BLaER1 (cell line): ENCODE measurements at regions not wholly inside any gene's neighbourhood (a gene's known extent, or its start where the extent isn't known, plus 50 kb on each side); places are given as distances from the start of the nearest gene placed in this dataset.

Experiments used
- H3K27ac ChIP-seq: shearing (Covaris generic); formaldehyde crosslinking; 2 replicates; pipeline ENCODE4 v1.8.1; 2022
- H3K27me3 ChIP-seq: shearing (Covaris generic); formaldehyde crosslinking; 2 replicates; pipeline ENCODE4 v1.8.1; 2022
- H3K36me3 ChIP-seq: shearing (Covaris generic); formaldehyde crosslinking; 2 replicates; pipeline ENCODE4 v1.8.1; 2022
- H3K4me1 ChIP-seq: shearing (Covaris generic); formaldehyde crosslinking; 2 replicates; pipeline ENCODE4 v1.8.1; 2022
- H3K4me2 ChIP-seq: shearing (Covaris generic); formaldehyde crosslinking; 2 replicates; pipeline ENCODE4 v1.8.1; 2022
- H3K4me3 ChIP-seq: shearing (Covaris generic); formaldehyde crosslinking; 2 replicates; pipeline ENCODE4 v1.8.1; 2022
- H3K9ac ChIP-seq: shearing (Covaris generic); formaldehyde crosslinking; 2 replicates; pipeline ENCODE4 v1.8.1; 2022
- H3K9me3 ChIP-seq: shearing (Covaris generic); formaldehyde crosslinking; 2 replicates; pipeline ENCODE4 v1.8.1; 2022
- H4K20me1 ChIP-seq: shearing (Covaris generic); formaldehyde crosslinking; 2 replicates; pipeline ENCODE4 v1.8.1; 2022
- Cebpa-rat ChIP-seq: shearing (Covaris generic); IDR thresholded peaks from 2 replicates; pipeline ENCODE4 v1.8.1; 2022

DNA sequence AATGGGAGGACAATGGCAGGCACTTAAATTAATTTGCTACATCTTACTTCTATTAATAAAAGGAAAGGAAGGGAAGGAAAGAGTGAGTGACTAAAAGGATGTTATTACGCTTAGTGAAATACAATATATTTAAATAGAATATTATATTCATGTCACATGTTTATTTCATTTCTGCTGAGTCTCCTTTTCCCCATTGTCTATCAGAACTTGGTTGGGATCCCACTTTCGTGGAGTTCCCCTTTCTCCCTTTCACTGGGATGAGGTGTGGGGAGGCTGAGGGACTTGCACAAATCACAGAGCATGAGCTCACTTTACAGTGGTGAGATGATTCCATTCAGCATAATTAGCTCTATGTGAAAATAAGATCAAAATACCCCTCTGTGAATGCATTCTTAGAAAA lies 730.6 kb downstream of the TSN start:
- Histone ChIP-seq H3K9ac (no peak overlapping the region), H3K4me2 (no peak overlapping the region), H3K4me1 (peaks cover 26% of the 10 kb centered on the region), H3K4me3 (no peak overlapping the region), H3K9me3 (no peaks in the 10 kb centered on the region), H3K36me3 (no peaks in the 10 kb centered on the region), H3K27ac (no peak overlapping the region), H4K20me1 (no peaks in the 10 kb centered on the region), H3K27me3 (no peaks in the 10 kb centered on the region)
- TF ChIP-seq Cebpa-rat: no peak

GRCh38 chr2:122486705-122487415 lies 731.4 kb downstream of the TSN start:
- Histone ChIP-seq H3K4me1 (peaks cover 29% of the 10 kb centered on the region), H3K4me2 (no peak overlapping the region), H3K36me3 (no peaks in the 10 kb centered on the region), H3K9ac (no peak overlapping the region), H3K27ac (no peak overlapping the region), H4K20me1 (no peaks in the 10 kb centered on the region), H3K4me3 (no peak overlapping the region), H3K27me3 (no peaks in the 10 kb centered on the region), H3K9me3 (no peaks in the 10 kb centered on the region)
- no peak for TF ChIP-seq Cebpa-rat

- no peaks in the 10 kb centered on the region for H3K36me3 ChIP-seq
- no peak overlapping the region for H3K9ac ChIP-seq
- H3K4me2 ChIP-seq: peak overlapping the region; percentile 73
- H3K4me3 ChIP-seq: no peak overlapping the region
- H3K27me3 ChIP-seq: no peaks in the 10 kb centered on the region
- peaks cover 27% of the 10 kb centered on the region for H3K4me1 ChIP-seq
- no peak overlapping the region; the same call in 1 of the 2 replicates for H3K27ac ChIP-seq
- no peak for TF ChIP-seq Cebpa-rat
- no peaks in the 10 kb centered on the region for H3K9me3 ChIP-seq
- H4K20me1 ChIP-seq: no peaks in the 10 kb centered on the region
Observed at GRCh38 chr2:122491011-122491410, 735.6 kb downstream of the TSN start.

- Histone ChIP-seq H3K4me2 (no peak overlapping the region), H3K4me3 (no peak overlapping the region)
- no peak for TF ChIP-seq Cebpa-rat
Observed at GRCh38 chr2:122500316-122501105, 745.1 kb downstream of the TSN start.

DNA sequence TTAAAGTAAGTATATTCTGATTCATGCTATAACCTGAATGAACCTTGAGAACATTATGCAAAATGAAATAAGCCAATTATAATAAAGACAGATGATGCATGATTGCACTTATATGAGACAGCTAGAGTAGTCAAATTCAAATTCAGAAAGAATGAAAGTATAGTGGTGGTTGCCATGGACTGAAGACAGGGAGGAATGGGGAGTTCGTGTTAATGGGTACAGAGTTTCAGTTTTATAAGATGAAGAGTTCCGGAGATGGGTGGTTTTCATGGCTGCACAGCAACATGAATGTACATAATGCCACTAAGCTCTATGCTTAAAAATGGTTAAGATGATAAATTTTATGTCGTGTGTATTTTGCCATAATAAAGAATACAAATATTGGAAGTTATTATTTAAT lies 751.2 kb downstream of the TSN start:
- no peaks in the 10 kb centered on the region for H3K36me3 ChIP-seq
- H4K20me1 ChIP-seq: no peaks in the 10 kb centered on the region
- H3K27me3 ChIP-seq: no peaks in the 10 kb centered on the region
- TF ChIP-seq Cebpa-rat: no peak
- peaks cover 13% of the 10 kb centered on the region for H3K4me1 ChIP-seq
- no peak overlapping the region for H3K9ac ChIP-seq
- no peaks in the 10 kb centered on the region for H3K9me3 ChIP-seq
- no peak overlapping the region for H3K4me3 ChIP-seq
- no peak overlapping the region for H3K27ac ChIP-seq
- no peak overlapping the region for H3K4me2 ChIP-seq

More at GRCh38 chr2:122500316-122501105, 745.1 kb downstream of the TSN start:
- no peaks in the 10 kb centered on the region for H4K20me1 ChIP-seq
- H3K27me3 ChIP-seq: no peaks in the 10 kb centered on the region
- H3K9ac ChIP-seq: no peak overlapping the region
- H3K36me3 ChIP-seq: no peaks in the 10 kb centered on the region
- no peak overlapping the region for H3K27ac ChIP-seq
- H3K9me3 ChIP-seq: no peaks in the 10 kb centered on the region
- peaks cover 13% of the 10 kb centered on the region for H3K4me1 ChIP-seq

- Histone ChIP-seq H3K27me3 (no peaks in the 10 kb centered on the region), H3K4me2 (no peak overlapping the region), H4K20me1 (no peaks in the 10 kb centered on the region), H3K4me3 (no peak overlapping the region), H3K4me1 (peaks cover 8% of the 10 kb centered on the region), H3K27ac (no peak overlapping the region), H3K36me3 (no peaks in the 10 kb centered on the region), H3K9me3 (no peaks in the 10 kb centered on the region), H3K9ac (no peak overlapping the region)
- no peak for TF ChIP-seq Cebpa-rat
Observed at GRCh38 chr2:122507261-122507660, 751.8 kb downstream of the TSN start.

GRCh38 chr2:122512091-122512490 lies 756.6 kb downstream of the TSN start:
- Histone ChIP-seq H3K36me3 (no peaks in the 10 kb centered on the region), H3K9me3 (no peaks in the 10 kb centered on the region), H3K4me2 (no peak overlapping the region), H4K20me1 (no peaks in the 10 kb centered on the region), H3K9ac (no peak overlapping the region), H3K4me3 (no peak overlapping the region), H3K27ac (no peak overlapping the region), H3K27me3 (no peaks in the 10 kb centered on the region), H3K4me1 (peaks cover 6% of the 10 kb centered on the region; the same call in 1 of the 2 replicates)
- TF ChIP-seq Cebpa-rat: no peak

GRCh38 chr2:122514451-122514996 lies 759.1 kb downstream of the TSN start:
- H3K36me3 ChIP-seq: no peaks in the 10 kb centered on the region
- no peak overlapping the region for H3K4me3 ChIP-seq
- no peak overlapping the region for H3K4me2 ChIP-seq
- no peaks in the 10 kb centered on the region for H4K20me1 ChIP-seq
- no peaks in the 10 kb centered on the region for H3K9me3 ChIP-seq
- H3K9ac ChIP-seq: no peak overlapping the region
- no peak for TF ChIP-seq Cebpa-rat
- H3K27me3 ChIP-seq: no peaks in the 10 kb centered on the region
- no peak overlapping the region for H3K27ac ChIP-seq
- H3K4me1 ChIP-seq: peaks cover 20% of the 10 kb centered on the region; the same call in 1 of the 2 replicates

- Histone ChIP-seq H3K27ac (no peak overlapping the region), H4K20me1 (no peaks in the 10 kb centered on the region), H3K36me3 (no peaks in the 10 kb centered on the region), H3K9ac (no peak overlapping the region), H3K27me3 (no peaks in the 10 kb centered on the region), H3K4me2 (no peak overlapping the region), H3K4me1 (peaks cover 20% of the 10 kb centered on the region; the same call in 1 of the 2 replicates), H3K9me3 (no peaks in the 10 kb centered on the region), H3K4me3 (no peak overlapping the region)
- TF ChIP-seq Cebpa-rat: no peak
Observed at GRCh38 chr2:122515731-122516290, 760.4 kb downstream of the TSN start.

DNA sequence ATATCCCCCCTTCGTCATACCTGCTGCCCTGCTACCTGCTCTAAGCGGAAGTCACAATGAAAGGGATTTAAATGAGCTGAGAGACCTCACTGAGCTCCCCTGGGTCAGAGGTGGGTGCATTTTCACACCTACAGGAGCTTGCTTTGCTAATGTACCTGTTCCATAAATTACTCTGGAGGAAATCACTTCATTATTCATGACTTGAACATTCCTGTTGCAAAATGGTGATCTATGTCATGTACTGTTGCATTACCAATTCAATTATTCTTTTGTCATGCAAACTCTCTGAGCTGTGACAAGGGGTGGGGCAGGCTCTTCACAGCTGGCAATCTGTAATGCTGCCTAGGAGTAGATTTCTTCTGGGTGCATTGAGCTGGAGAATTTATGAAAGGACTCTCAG lies 761.3 kb downstream of the TSN start:
- Histone ChIP-seq H3K9ac (no peak overlapping the region), H3K4me3 (no peak overlapping the region), H4K20me1 (no peaks in the 10 kb centered on the region), H3K27ac (no peak overlapping the region), H3K4me2 (peak overlapping the region; percentile 18; the same call in 1 of the 2 replicates), H3K27me3 (no peaks in the 10 kb centered on the region), H3K36me3 (no peaks in the 10 kb centered on the region), H3K9me3 (no peaks in the 10 kb centered on the region), H3K4me1 (peaks cover 20% of the 10 kb centered on the region; the same call in 1 of the 2 replicates)
- no peak for TF ChIP-seq Cebpa-rat
